ENCODE measurements at regions not wholly inside any gene's neighbourhood (a gene's known extent, or its start where the extent isn't known, plus 50 kb on each side); places are given as distances from the start of the nearest gene placed in this dataset.

DNA sequence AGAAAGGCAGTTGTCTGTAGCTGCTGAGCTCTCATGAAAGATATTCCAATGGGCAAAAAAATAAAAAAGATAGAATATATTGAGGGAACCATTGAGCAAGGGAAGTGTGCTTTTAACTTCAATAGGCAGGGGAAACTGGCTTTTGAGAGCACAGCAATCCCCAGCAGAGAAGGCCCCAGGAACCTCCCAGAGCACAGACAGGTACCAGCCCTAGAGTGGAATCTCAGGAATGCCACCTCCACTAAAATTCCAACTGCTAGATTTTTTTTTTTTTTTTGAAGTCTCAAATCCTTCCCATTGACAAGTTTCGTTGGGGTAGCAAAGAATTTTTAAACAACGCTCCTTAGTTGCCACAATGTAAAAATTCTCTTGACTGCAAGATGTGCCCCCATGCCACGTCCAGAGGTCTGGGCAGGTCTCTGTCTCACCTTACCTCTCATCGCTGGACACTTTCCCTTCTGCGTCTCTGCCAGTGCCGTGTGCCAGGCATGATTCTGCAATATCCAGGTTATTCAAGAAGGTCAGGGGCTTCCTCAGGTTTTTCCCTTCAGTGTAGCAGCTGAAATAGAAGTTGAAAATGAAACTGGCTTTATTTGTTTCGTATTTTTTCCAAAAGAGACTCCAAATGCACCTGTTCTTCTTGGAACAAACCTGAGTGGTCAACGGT lies 64.2 kb upstream of the IRX1 start:
- Mint-ChIP-seq H3K4me1 (no peaks in the 10 kb centered on the region), H3K9me3 (peaks cover 7% of the 10 kb centered on the region), H3K4me3 (no peak overlapping the region), H3K27me3 (ENCODE audit: low read depth, poor library complexity) (peaks cover 22% of the 10 kb centered on the region), H3K36me3 (ENCODE audit: low read depth) (no peaks in the 10 kb centered on the region), H3K27ac (no peak overlapping the region)
- TF ChIP-seq, protein P1, sequence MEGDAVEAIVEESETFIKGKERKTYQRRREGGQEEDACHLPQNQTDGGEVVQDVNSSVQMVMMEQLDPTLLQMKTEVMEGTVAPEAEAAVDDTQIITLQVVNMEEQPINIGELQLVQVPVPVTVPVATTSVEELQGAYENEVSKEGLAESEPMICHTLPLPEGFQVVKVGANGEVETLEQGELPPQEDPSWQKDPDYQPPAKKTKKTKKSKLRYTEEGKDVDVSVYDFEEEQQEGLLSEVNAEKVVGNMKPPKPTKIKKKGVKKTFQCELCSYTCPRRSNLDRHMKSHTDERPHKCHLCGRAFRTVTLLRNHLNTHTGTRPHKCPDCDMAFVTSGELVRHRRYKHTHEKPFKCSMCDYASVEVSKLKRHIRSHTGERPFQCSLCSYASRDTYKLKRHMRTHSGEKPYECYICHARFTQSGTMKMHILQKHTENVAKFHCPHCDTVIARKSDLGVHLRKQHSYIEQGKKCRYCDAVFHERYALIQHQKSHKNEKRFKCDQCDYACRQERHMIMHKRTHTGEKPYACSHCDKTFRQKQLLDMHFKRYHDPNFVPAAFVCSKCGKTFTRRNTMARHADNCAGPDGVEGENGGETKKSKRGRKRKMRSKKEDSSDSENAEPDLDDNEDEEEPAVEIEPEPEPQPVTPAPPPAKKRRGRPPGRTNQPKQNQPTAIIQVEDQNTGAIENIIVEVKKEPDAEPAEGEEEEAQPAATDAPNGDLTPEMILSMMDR (IDR thresholded peaks at IDR 0.05), result no peak
- no peak for DNase-seq

DNA sequence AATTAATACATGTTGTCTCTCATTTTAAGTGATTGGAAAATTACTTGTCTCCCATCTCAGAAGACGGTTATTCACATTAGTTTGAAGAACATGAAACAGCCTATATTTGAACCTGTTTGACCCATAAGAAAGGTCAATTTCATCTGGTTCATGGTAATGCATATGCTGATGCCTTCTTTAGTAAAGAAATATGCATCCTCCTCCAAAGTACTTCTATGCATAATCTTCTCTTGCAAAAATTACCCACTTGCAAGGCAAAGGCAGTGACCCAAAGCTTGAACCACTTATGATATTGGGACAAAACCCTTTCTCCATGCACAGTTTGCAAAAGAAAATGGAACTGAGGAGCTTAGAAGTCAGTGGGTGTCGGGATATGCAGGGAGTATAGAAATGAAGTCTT lies 65.4 kb upstream of the IRX1 start:
- Mint-ChIP-seq H3K27ac (no peak overlapping the region), H3K4me1 (no peaks in the 10 kb centered on the region), H3K9me3 (peaks cover 14% of the 10 kb centered on the region), H3K27me3 (ENCODE audit: low read depth, poor library complexity) (peaks cover 22% of the 10 kb centered on the region), H3K36me3 (ENCODE audit: low read depth) (no peaks in the 10 kb centered on the region), H3K4me3 (no peak overlapping the region)
- no peak for DNase-seq
- TF ChIP-seq, protein P1 (IDR thresholded peaks at IDR 0.05), result no peak

DNA sequence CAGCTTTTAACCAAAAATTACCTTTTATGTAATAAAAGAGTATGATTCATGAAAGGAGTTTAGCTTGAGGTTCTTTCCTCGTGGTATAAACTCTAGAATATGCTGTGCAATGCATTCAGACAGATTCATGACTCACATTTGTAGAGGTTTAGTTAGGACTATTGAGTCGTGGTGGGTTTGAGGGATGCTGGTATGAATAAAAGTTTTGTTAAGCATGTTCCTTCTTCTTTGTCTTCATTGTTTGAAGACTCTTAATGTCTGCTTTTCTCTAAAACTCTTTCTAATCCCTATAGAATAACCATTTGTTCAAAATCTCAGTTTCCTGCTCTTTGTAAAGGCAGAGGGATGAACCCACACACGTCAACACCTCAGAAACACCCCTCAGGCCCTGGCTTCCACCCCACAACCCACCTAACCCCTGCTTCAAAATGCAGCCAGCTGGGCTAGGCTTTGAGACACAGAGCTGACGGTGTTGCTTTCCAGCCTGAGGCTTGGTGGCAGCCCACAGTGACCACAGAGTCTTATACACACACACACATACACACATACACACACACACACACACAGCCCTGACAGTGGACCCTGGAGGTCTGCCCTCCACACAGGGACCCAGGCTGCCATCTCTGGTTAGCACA lies 69.0 kb upstream of the IRX1 start:
- Mint-ChIP-seq H3K4me3 (no peak overlapping the region), H3K27me3 (ENCODE audit: low read depth, poor library complexity) (peaks cover 27% of the 10 kb centered on the region), H3K4me1 (no peaks in the 10 kb centered on the region), H3K36me3 (ENCODE audit: low read depth) (no peaks in the 10 kb centered on the region), H3K9me3 (peaks cover 7% of the 10 kb centered on the region), H3K27ac (no peak overlapping the region)
- no peak for DNase-seq
- TF ChIP-seq, protein P1 (IDR thresholded peaks at IDR 0.05), result no peak

GRCh38 chr5:3522491-3522890 lies 73.1 kb upstream of the IRX1 start:
- H3K27ac Mint-ChIP-seq, result no peak overlapping the region
- TF ChIP-seq, protein P1 (IDR thresholded peaks at IDR 0.05), result no peak
- peaks cover 7% of the 10 kb centered on the region for H3K9me3 Mint-ChIP-seq
- H3K4me3 Mint-ChIP-seq, result no peak overlapping the region
- no peak for DNase-seq
- H3K27me3 Mint-ChIP-seq (ENCODE audit: low read depth, poor library complexity), result peaks cover 13% of the 10 kb centered on the region
- H3K4me1 Mint-ChIP-seq, result peaks cover 5% of the 10 kb centered on the region
- H3K36me3 Mint-ChIP-seq (ENCODE audit: low read depth), result no peaks in the 10 kb centered on the region

- Mint-ChIP-seq H3K27ac (no peak overlapping the region), H3K4me1 (peaks cover 39% of the 10 kb centered on the region), H3K4me3 (no peak overlapping the region), H3K27me3 (ENCODE audit: low read depth, poor library complexity) (peaks cover 3% of the 10 kb centered on the region), H3K9me3 (peaks cover 7% of the 10 kb centered on the region), H3K36me3 (ENCODE audit: low read depth) (no peaks in the 10 kb centered on the region)
- TF ChIP-seq, protein P1 (IDR thresholded peaks at IDR 0.05), result no peak
- DNase-seq, result no peak
These were observed 77.1 kb upstream of the IRX1 start for GRCh38 chr5:3518576-3518975.

DNA sequence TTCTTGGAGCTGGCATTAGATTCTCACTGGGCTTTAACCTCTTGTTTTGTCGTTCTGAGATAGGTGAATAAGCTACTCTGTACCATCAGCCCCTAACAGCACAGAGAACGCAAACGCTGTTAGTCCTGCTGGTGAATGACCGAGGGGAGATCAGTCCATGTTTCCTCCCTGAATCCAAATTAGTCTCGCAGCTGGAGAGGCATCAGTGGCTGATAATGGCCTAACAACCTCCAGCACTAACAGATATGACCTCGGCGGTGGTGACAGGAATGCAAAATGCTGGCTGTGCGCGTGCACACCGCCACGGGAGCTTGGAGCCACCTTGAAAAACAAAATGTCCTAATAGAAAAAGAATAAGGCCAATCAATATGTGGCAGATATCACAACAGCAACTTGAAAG lies 77.6 kb upstream of the IRX1 start:
- DNase-seq, result no peak
- no peak overlapping the region for H3K4me3 Mint-ChIP-seq
- TF ChIP-seq, protein P1 (IDR thresholded peaks at IDR 0.05), result no peak
- peaks cover 7% of the 10 kb centered on the region for H3K9me3 Mint-ChIP-seq
- H3K27ac Mint-ChIP-seq, result no peak overlapping the region
- no peaks in the 10 kb centered on the region for H3K36me3 Mint-ChIP-seq (ENCODE audit: low read depth)
- H3K4me1 Mint-ChIP-seq, result peaks cover 44% of the 10 kb centered on the region
- H3K27me3 Mint-ChIP-seq (ENCODE audit: low read depth, poor library complexity), result peaks cover 3% of the 10 kb centered on the region
